SK-N-SH (cell line): ENCODE measurements at regions not wholly inside any gene's neighbourhood (a gene's known extent, or its start where the extent isn't known, plus 50 kb on each side); places are given as distances from the start of the nearest gene placed in this dataset.

Experiments
- FOXJ3 ChIP-seq: sonication (generic); formaldehyde crosslinking; IDR thresholded peaks from 2 replicates; pipeline ENCODE4 v1.5.1; 2020; ENCODE audit warnings: mild to moderate bottlenecking, missing genetic modification reagents
- PBX3 ChIP-seq: IDR thresholded peaks from 2 replicates; pipeline ENCODE4; 2012
- POLR2AphosphoS5 ChIP-seq: IDR thresholded peaks from 2 replicates; pipeline ENCODE4 v1.6.1; 2012; ENCODE audit warnings: low read depth, low read length
- RAD21 ChIP-seq: IDR thresholded peaks from 2 replicates; pipeline ENCODE4 v1.6.1; 2012; ENCODE audit warnings: mild to moderate bottlenecking, low read length
- TAF1 ChIP-seq: IDR thresholded peaks from 2 replicates; pipeline ENCODE4 v1.6.1; 2012; ENCODE audit warnings: low read depth, mild to moderate bottlenecking, low read length, moderate library complexity, borderline replicate concordance
- YY1 ChIP-seq: IDR thresholded peaks from 2 replicates; pipeline ENCODE4 v1.4.0; 2012; ENCODE audit warnings: low read depth, mild to moderate bottlenecking
- TF ChIP-seq, protein P1 (sequence below): fragments of 200-600 bp; sonication (generic); IDR thresholded peaks from 2 replicates; pipeline ENCODE4 v1.6.1; 2017; ENCODE audit warnings: antibody characterized with exemption, mild to moderate bottlenecking, moderate library complexity

- TF ChIP-seq, protein P1, sequence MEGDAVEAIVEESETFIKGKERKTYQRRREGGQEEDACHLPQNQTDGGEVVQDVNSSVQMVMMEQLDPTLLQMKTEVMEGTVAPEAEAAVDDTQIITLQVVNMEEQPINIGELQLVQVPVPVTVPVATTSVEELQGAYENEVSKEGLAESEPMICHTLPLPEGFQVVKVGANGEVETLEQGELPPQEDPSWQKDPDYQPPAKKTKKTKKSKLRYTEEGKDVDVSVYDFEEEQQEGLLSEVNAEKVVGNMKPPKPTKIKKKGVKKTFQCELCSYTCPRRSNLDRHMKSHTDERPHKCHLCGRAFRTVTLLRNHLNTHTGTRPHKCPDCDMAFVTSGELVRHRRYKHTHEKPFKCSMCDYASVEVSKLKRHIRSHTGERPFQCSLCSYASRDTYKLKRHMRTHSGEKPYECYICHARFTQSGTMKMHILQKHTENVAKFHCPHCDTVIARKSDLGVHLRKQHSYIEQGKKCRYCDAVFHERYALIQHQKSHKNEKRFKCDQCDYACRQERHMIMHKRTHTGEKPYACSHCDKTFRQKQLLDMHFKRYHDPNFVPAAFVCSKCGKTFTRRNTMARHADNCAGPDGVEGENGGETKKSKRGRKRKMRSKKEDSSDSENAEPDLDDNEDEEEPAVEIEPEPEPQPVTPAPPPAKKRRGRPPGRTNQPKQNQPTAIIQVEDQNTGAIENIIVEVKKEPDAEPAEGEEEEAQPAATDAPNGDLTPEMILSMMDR, result no peak
- TF ChIP-seq POLR2AphosphoS5 (no peak), YY1 (no peak), FOXJ3 (no peak), PBX3 (no peak), TAF1 (no peak), RAD21 (no peak)
Observed at GRCh38 chr2:18998491-18998890, 359.9 kb downstream of the OSR1 start.
